ENCODE measurements at regions not wholly inside any gene's neighbourhood (a gene's known extent, or its start where the extent isn't known, plus 50 kb on each side); places are given as distances from the start of the nearest gene placed in this dataset.

- H3K4me1 Mint-ChIP-seq, result no peaks in the 10 kb centered on the region
- TF ChIP-seq, protein P1, sequence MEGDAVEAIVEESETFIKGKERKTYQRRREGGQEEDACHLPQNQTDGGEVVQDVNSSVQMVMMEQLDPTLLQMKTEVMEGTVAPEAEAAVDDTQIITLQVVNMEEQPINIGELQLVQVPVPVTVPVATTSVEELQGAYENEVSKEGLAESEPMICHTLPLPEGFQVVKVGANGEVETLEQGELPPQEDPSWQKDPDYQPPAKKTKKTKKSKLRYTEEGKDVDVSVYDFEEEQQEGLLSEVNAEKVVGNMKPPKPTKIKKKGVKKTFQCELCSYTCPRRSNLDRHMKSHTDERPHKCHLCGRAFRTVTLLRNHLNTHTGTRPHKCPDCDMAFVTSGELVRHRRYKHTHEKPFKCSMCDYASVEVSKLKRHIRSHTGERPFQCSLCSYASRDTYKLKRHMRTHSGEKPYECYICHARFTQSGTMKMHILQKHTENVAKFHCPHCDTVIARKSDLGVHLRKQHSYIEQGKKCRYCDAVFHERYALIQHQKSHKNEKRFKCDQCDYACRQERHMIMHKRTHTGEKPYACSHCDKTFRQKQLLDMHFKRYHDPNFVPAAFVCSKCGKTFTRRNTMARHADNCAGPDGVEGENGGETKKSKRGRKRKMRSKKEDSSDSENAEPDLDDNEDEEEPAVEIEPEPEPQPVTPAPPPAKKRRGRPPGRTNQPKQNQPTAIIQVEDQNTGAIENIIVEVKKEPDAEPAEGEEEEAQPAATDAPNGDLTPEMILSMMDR (IDR thresholded peaks at IDR 0.05), result no peak
- TF ChIP-seq EZH2 (IDR thresholded peaks at IDR 0.05) (no peak), EZH2phosphoT487 (IDR thresholded peaks at IDR 0.05) (no peak)
- no peaks in the 10 kb centered on the region for H3F3A ChIP-seq (ENCODE audit: low read depth)
These were observed 68.5 kb upstream of the ERBB4 start for GRCh38 chr2:212607080-212607479.

DNA sequence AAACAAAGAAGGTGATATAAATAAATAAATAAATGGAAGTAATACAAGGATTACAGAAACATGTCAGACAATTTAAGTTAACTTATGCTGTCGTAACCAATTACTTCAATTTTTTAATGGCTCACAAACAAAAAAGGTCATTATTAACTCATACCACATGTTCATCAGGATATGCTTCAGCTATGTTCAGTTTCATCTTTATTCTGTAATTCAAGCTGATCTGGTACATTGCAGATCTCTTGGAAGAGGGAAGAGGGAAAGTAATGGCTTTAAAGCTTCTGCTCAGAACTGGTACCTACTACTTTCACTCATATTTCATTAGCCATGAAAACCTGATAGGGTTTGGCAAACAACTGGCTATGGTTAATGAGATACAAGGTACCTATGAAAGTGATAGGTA lies 67.6 kb upstream of the ERBB4 start:
- no peak overlapping the region for H2AFZ ChIP-seq (replicated peaks)
- Mint-ChIP-seq H3K9me3 (no peaks in the 10 kb centered on the region), H3K36me3 (no peaks in the 10 kb centered on the region), H3K4me3 (no peak overlapping the region), H3K4me1 (no peaks in the 10 kb centered on the region), H3K27ac (no peak overlapping the region), H3K27me3 (ENCODE audit: insufficient read depth, low read depth) (no peaks in the 10 kb centered on the region)
- H3K36me3 ChIP-seq, result no peaks in the 10 kb centered on the region
- no peaks in the 10 kb centered on the region for H3K27me3 ChIP-seq
- no peak overlapping the region for H3K27ac ChIP-seq
- no peak overlapping the region for H3K4me2 ChIP-seq
- TF ChIP-seq, protein P1 (IDR thresholded peaks at IDR 0.05), result no peak
- H3K9me3 ChIP-seq (ENCODE audit: low read depth), result no peaks in the 10 kb centered on the region
- H3K9ac ChIP-seq, result no peak overlapping the region
- H3K4me1 ChIP-seq, result no peaks in the 10 kb centered on the region
- no peaks in the 10 kb centered on the region for H4K20me1 ChIP-seq (ENCODE audit: low read depth)
- H3F3A ChIP-seq (ENCODE audit: low read depth), result no peaks in the 10 kb centered on the region
- H3K79me2 ChIP-seq (ENCODE audit: low read depth), result no peaks in the 10 kb centered on the region
- no peak overlapping the region for H3K4me3 ChIP-seq
- no peak for DNase-seq (ENCODE audit: low spot score)

More at GRCh38 chr2:212607080-212607479, 68.5 kb upstream of the ERBB4 start:
- Mint-ChIP-seq H3K36me3 (no peaks in the 10 kb centered on the region), H3K27ac (no peak overlapping the region), H3K4me3 (no peak overlapping the region), H3K27me3 (ENCODE audit: insufficient read depth, low read depth) (no peaks in the 10 kb centered on the region), H3K9me3 (peaks cover 2% of the 10 kb centered on the region)
- H3K36me3 ChIP-seq, result no peaks in the 10 kb centered on the region
- no peaks in the 10 kb centered on the region for H3K4me1 ChIP-seq
- no peak overlapping the region for H3K27ac ChIP-seq
- no peak for DNase-seq (ENCODE audit: low spot score)
- H2AFZ ChIP-seq (replicated peaks), result no peak overlapping the region
- H3K4me3 ChIP-seq, result no peak overlapping the region
- no peak overlapping the region for H3K4me2 ChIP-seq
- H3K9ac ChIP-seq, result no peak overlapping the region
- H3K9me3 ChIP-seq (ENCODE audit: low read depth), result no peaks in the 10 kb centered on the region
- H3K27me3 ChIP-seq, result no peaks in the 10 kb centered on the region
- no peaks in the 10 kb centered on the region for H3K79me2 ChIP-seq (ENCODE audit: low read depth)
- H4K20me1 ChIP-seq (ENCODE audit: low read depth), result no peaks in the 10 kb centered on the region

DNA sequence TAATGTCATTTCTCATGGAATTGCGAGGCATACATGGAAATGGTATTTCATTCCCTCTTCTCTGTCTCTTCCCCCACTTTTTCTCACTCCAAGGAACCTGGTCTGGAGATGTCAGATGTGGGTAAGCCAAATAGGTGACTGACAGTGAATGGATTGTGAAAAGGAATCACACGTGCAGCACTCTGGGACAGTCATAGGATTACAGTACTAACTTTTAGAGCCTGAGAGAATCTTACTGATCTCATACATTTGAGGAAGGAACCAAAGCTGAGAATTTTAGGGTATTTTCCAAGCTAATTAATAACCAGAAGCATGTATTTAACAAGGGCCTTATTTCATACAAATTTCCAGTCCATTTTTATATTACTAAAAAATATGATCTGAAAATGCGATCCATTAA lies 58.1 kb upstream of the ERBB4 start:
- H3K36me3 ChIP-seq, result no peaks in the 10 kb centered on the region
- H3F3A ChIP-seq (ENCODE audit: low read depth), result no peaks in the 10 kb centered on the region
- no peaks in the 10 kb centered on the region for H3K4me1 ChIP-seq
- Mint-ChIP-seq H3K27ac (peak overlapping the region; percentile 36), H3K27me3 (ENCODE audit: insufficient read depth, low read depth) (no peaks in the 10 kb centered on the region), H3K4me1 (peaks cover 20% of the 10 kb centered on the region), H3K9me3 (no peaks in the 10 kb centered on the region), H3K4me3 (no peak overlapping the region), H3K36me3 (no peaks in the 10 kb centered on the region)
- no peak overlapping the region for H3K4me2 ChIP-seq
- H3K9me3 ChIP-seq (ENCODE audit: low read depth), result no peaks in the 10 kb centered on the region
- TF ChIP-seq EZH2phosphoT487 (IDR thresholded peaks at IDR 0.05), result no peak
- TF ChIP-seq, protein P1 (IDR thresholded peaks at IDR 0.05), result no peak
- H3K9ac ChIP-seq, result no peak overlapping the region
- no peak overlapping the region for H2AFZ ChIP-seq (replicated peaks)
- no peaks in the 10 kb centered on the region for H3K27me3 ChIP-seq
- no peak for DNase-seq (ENCODE audit: low spot score)
- no peaks in the 10 kb centered on the region for H4K20me1 ChIP-seq (ENCODE audit: low read depth)
- no peaks in the 10 kb centered on the region for H3K79me2 ChIP-seq (ENCODE audit: low read depth)
- no peak overlapping the region for H3K4me3 ChIP-seq
- H3K27ac ChIP-seq, result no peak overlapping the region

GRCh38 chr2:212596276-212596675 lies 57.7 kb upstream of the ERBB4 start:
- H3K4me3 ChIP-seq, result no peak overlapping the region
- no peaks in the 10 kb centered on the region for H3K36me3 ChIP-seq
- TF ChIP-seq, protein P1 (IDR thresholded peaks at IDR 0.05), result no peak
- no peaks in the 10 kb centered on the region for H4K20me1 ChIP-seq (ENCODE audit: low read depth)
- H3K36me3 Mint-ChIP-seq, result no peaks in the 10 kb centered on the region
- no peaks in the 10 kb centered on the region for H3K79me2 ChIP-seq (ENCODE audit: low read depth)
- H3K27me3 ChIP-seq, result no peaks in the 10 kb centered on the region
- H3K9me3 ChIP-seq (ENCODE audit: low read depth), result no peaks in the 10 kb centered on the region
- H3K4me1 Mint-ChIP-seq, result peaks cover 20% of the 10 kb centered on the region
- no peak overlapping the region for H3K4me2 ChIP-seq
- no peaks in the 10 kb centered on the region for H3K9me3 Mint-ChIP-seq
- no peak overlapping the region for H3K4me3 Mint-ChIP-seq
- peak overlapping the region; percentile 36 for H3K27ac Mint-ChIP-seq
- H2AFZ ChIP-seq (replicated peaks), result peak overlapping the region; percentile 8
- no peak for DNase-seq (ENCODE audit: low spot score)
- H3K9ac ChIP-seq, result no peak overlapping the region
- H3K27ac ChIP-seq, result no peak overlapping the region
- H3K4me1 ChIP-seq, result no peaks in the 10 kb centered on the region
- no peaks in the 10 kb centered on the region for H3F3A ChIP-seq (ENCODE audit: low read depth)
- H3K27me3 Mint-ChIP-seq (ENCODE audit: insufficient read depth, low read depth), result no peaks in the 10 kb centered on the region
